A172 (cell line): ENCODE measurements at regions not wholly inside any gene's neighbourhood (a gene's known extent, or its start where the extent isn't known, plus 50 kb on each side); places are given as distances from the start of the nearest gene placed in this dataset.
"Not testable (repeated sequence)": the region's sequence is repeated elsewhere in the genome, so short reads cannot be mapped to it uniquely, and the experiment has no call there.

Experiments used
- DNase-seq: peaks from one replicate; pipeline ENCODE4 v3.0.0-alpha.2; 2015; ENCODE audit warnings: low spot score

GRCh38 chr3:103459815-103460214 lies 1025.0 kb downstream of the ZPLD1 start:
- no peak for DNase-seq

- no peak for DNase-seq
Observed at GRCh38 chr3:103470498-103470897, 1035.7 kb downstream of the ZPLD1 start.

- DNase-seq: no peak
Observed at GRCh38 chr3:103494011-103494410, 1059.2 kb downstream of the ZPLD1 start.

GRCh38 chr3:103494512-103494911 lies 1059.7 kb downstream of the ZPLD1 start:
- DNase-seq: no peak

GRCh38 chr3:103495186-103495585 lies 1060.4 kb downstream of the ZPLD1 start:
- no peak for DNase-seq

- DNase-seq: no peak
Observed at GRCh38 chr3:103499132-103499900, 1064.5 kb downstream of the ZPLD1 start.

GRCh38 chr3:103499967-103500366 lies 1065.2 kb downstream of the ZPLD1 start:
- no peak for DNase-seq

GRCh38 chr3:103510760-103511159 lies 1075.9 kb downstream of the ZPLD1 start:
- DNase-seq: no peak

- no peak for DNase-seq
Observed at GRCh38 chr3:103511891-103512290, 1077.1 kb downstream of the ZPLD1 start.

GRCh38 chr3:103512595-103512994 lies 1077.8 kb downstream of the ZPLD1 start:
- no peak for DNase-seq

GRCh38 chr3:103513003-103513402 lies 1078.2 kb downstream of the ZPLD1 start:
- no peak for DNase-seq

- DNase-seq: no peak
Observed at GRCh38 chr3:103515116-103515515, 1080.3 kb downstream of the ZPLD1 start.

- no peak for DNase-seq
Observed at GRCh38 chr3:103516950-103517349, 1082.1 kb downstream of the ZPLD1 start.

GRCh38 chr3:103531327-103531726 lies 1096.5 kb downstream of the ZPLD1 start:
- not testable (repeated sequence) for DNase-seq

GRCh38 chr3:103532986-103533385 lies 1098.2 kb downstream of the ZPLD1 start:
- no peak for DNase-seq

GRCh38 chr3:103554451-103554850 lies 1119.6 kb downstream of the ZPLD1 start:
- no peak for DNase-seq

- not testable (repeated sequence) for DNase-seq
Observed at GRCh38 chr3:103564116-103564515, 1129.3 kb downstream of the ZPLD1 start.

GRCh38 chr3:103585809-103586208 lies 1151.0 kb downstream of the ZPLD1 start:
- DNase-seq: no peak

GRCh38 chr3:103589770-103590169 lies 1155.0 kb downstream of the ZPLD1 start:
- no peak for DNase-seq

- DNase-seq: no peak
Observed at GRCh38 chr3:103600844-103601243, 1166.0 kb downstream of the ZPLD1 start.

- DNase-seq: no peak
Observed at GRCh38 chr3:103601666-103602065, 1166.9 kb downstream of the ZPLD1 start.

- no peak for DNase-seq
Observed at GRCh38 chr3:103609472-103609871, 1174.7 kb downstream of the ZPLD1 start.

- DNase-seq: no peak
Observed at GRCh38 chr3:103613397-103614156, 1178.8 kb downstream of the ZPLD1 start.
